Activated T-helper 1 cell treated with anti-CD3 and anti-CD28 coated beads, Interleukin-12 subunit alpha, Interleukin-12 subunit beta, Interleukin-2, Interleukin-4 antibody, amounts not matched to agents 30 ng/mL and 10 ng/mL and 1 ng/mL, durations not matched to agents 14 hours and 24 hours and 36 hours (primary cell): ENCODE measurements at regions not wholly inside any gene's neighbourhood (a gene's known extent, or its start where the extent isn't known, plus 50 kb on each side); places are given as distances from the start of the nearest gene placed in this dataset.

Experiments
- DNase-seq: peaks from one replicate; pipeline ENCODE4 v3.0.0; 2021; ENCODE audit warnings: low spot score
- H3K27ac Mint-ChIP-seq: one replicate; pipeline ENCODE4 v1.8.0; 2021; ENCODE audit warnings: mild to moderate bottlenecking, mixed read lengths
- H3K27me3 Mint-ChIP-seq: one replicate; pipeline ENCODE4 v1.8.0; 2022; ENCODE audit warnings: mild to moderate bottlenecking, moderate library complexity, mixed read lengths; ENCODE audit not compliant: insufficient read depth
- H3K36me3 Mint-ChIP-seq: one replicate; pipeline ENCODE4 v1.8.0; 2021; ENCODE audit warnings: low read depth, mixed read lengths
- H3K4me1 Mint-ChIP-seq: one replicate; pipeline ENCODE4 v1.8.0; 2021; ENCODE audit warnings: low read depth, mixed read lengths
- H3K4me3 Mint-ChIP-seq: one replicate; pipeline ENCODE4 v1.8.0; 2021; ENCODE audit warnings: mild to moderate bottlenecking, moderate library complexity, mixed read lengths
- H3K9me3 Mint-ChIP-seq: one replicate; pipeline ENCODE4 v1.8.0; 2021; ENCODE audit warnings: mixed read lengths
- intact Hi-C: fragments of 100-400 bp; cut with micrococcal nuclease; formaldehyde crosslinking; loops from one replicate; pipeline ENCODE4 v1.15.1; 2024

DNA sequence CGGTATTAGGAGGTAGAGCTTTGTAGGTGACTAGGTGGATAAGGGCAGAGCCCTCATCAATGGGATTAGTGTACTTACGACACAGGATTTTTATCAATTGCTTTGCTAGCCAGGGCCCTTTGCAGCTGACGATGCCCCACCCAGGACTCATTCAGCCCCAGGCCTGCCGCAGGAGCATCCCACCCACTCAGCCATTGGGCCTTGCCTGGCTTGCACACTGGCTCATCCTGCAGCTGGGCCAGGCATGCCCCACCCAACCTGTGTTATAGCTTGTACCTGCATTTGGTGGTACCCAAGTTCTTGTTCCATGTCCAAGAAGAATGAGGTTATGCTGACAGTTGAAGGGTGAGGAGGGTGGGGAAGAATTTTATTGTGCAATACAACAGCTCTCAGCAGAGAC is 317.5 kb downstream of the PPARGC1A start:
- Mint-ChIP-seq H3K36me3 (no peaks in the 10 kb centered on the region), H3K4me1 (no peaks in the 10 kb centered on the region), H3K9me3 (no peaks in the 10 kb centered on the region), H3K27ac (no peak overlapping the region), H3K27me3 (no peaks in the 10 kb centered on the region), H3K4me3 (no peak overlapping the region)
- intact Hi-C loops = no loop called here
- no peak for DNase-seq

DNA sequence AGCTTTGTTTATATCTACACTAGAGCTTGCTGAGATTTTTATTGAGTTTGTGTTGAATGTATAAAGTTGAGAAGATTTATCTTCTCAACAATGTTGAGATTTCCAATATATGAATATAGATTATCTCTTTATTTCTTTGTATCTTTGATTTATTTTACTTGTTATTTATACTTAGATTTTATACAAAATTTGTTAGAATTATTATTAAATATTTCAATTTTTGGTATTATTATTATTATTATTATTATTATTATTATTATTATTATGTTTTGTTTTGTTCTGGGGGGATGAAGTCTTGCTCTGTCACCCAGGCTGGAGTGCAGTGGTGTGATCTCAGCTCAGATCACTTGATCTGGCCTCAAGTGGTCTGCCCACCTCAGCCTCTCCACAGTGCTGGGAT is 322.5 kb downstream of the PPARGC1A start:
- H3K4me1 Mint-ChIP-seq = no peaks in the 10 kb centered on the region
- intact Hi-C loops = no loop called here

DNA sequence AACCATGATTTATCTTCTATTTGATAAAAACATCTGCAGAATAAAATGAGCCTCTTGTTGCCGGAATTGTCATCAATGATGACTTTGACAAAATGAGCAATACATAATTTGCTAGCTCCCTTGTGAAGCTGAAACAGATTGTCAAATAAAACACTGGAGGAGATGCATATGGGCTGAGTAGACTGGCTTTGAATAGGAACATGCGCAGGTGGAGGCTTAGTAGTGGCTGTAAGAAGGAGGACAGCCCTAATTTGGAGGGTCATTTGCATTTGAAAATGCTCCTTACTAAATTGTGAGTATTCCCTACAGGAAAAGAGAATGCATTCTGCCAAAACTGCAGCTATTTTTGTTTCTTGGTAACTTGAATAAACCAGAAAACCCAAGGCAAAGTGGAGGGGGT is 329.1 kb downstream of the PPARGC1A start:
- no peak overlapping the region for H3K4me3 Mint-ChIP-seq
- DNase-seq = no peak
- intact Hi-C loops = no loop called here

More for the DNA sequence above, 322.5 kb downstream of the PPARGC1A start:
- Mint-ChIP-seq H3K36me3 (no peaks in the 10 kb centered on the region), H3K27ac (no peak overlapping the region), H3K4me3 (no peak overlapping the region), H3K27me3 (no peaks in the 10 kb centered on the region), H3K9me3 (no peaks in the 10 kb centered on the region)
- no peak for DNase-seq

DNA sequence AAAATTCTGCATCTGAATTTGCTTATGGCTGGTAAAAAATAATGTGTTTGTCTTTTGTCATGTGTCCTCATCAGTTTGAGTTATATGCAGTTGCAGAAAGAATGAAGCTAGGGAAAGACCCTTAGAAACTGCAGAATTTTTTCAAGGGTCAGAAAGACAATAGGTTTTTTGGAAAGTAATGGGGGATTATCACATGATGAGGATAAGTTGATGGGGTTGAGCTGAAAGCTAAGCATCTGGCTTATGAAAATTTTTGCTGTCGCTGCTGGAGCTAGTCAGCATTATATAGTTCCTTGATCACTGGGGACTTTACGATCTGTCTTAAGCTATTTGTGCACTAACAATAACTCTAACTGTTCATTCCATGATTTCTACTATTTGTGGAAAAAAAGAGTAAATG is 331.7 kb downstream of the PPARGC1A start:
- H3K4me1 Mint-ChIP-seq = no peaks in the 10 kb centered on the region
- no peak overlapping the region for H3K27ac Mint-ChIP-seq
- H3K36me3 Mint-ChIP-seq = no peaks in the 10 kb centered on the region
- intact Hi-C loops = no loop called here
- H3K4me3 Mint-ChIP-seq = no peak overlapping the region
- H3K27me3 Mint-ChIP-seq = no peaks in the 10 kb centered on the region
- DNase-seq = no peak
- H3K9me3 Mint-ChIP-seq = peaks cover 6% of the 10 kb centered on the region

More for the DNA sequence above, 329.1 kb downstream of the PPARGC1A start:
- Mint-ChIP-seq H3K27me3 (no peaks in the 10 kb centered on the region), H3K36me3 (no peaks in the 10 kb centered on the region), H3K4me1 (no peaks in the 10 kb centered on the region), H3K27ac (no peak overlapping the region), H3K9me3 (no peaks in the 10 kb centered on the region)

DNA sequence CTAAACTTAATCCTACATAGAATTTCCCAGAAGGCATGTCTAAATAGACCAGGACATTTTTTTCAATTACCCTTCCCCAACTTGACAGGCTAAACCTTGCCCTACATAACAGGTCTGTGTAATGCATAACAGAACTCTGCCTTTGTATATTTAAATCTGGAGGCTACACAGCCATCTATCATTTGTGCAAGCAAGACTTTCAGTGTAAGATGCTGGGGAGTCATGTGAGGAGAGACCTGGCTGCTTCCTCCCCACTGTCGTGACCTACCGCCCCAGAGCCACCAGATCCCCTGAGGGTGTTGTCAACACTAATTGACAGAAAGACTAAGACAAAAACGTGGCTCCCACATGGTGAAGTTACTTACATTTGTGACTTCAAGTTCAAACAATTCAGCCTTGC is 342.2 kb downstream of the PPARGC1A start:
- no peak overlapping the region for H3K4me3 Mint-ChIP-seq

DNA sequence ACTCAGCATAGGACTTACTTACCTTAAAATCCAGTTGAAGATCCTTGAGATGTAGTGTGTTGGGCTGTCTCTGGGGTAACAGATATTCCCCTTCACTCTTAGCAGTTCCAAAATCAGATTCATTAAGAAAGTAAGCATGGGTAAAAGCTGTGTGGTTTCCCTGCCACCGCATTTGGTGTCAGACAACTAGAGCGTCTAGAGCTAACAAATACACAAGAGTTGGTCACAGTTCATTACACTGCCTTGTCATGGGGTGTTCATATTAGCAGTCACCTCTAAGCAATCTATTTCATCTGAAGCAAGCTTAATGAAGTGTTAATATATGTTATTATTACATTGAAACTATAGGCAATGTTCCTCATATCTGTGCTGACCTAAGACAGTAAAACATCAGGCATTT is 342.8 kb downstream of the PPARGC1A start:
- DNase-seq = no peak
- H3K27me3 Mint-ChIP-seq = no peaks in the 10 kb centered on the region
- H3K4me1 Mint-ChIP-seq = no peaks in the 10 kb centered on the region
- no peak overlapping the region for H3K27ac Mint-ChIP-seq
- intact Hi-C loops = no loop called here
- no peaks in the 10 kb centered on the region for H3K36me3 Mint-ChIP-seq
- H3K9me3 Mint-ChIP-seq = no peaks in the 10 kb centered on the region
- H3K4me3 Mint-ChIP-seq = no peak overlapping the region

More for the DNA sequence above, 342.2 kb downstream of the PPARGC1A start:
- H3K9me3 Mint-ChIP-seq = no peaks in the 10 kb centered on the region
- no peak overlapping the region for H3K27ac Mint-ChIP-seq
- H3K4me1 Mint-ChIP-seq = no peaks in the 10 kb centered on the region
- intact Hi-C loops = no loop called here
- no peaks in the 10 kb centered on the region for H3K36me3 Mint-ChIP-seq
- no peak for DNase-seq
- no peaks in the 10 kb centered on the region for H3K27me3 Mint-ChIP-seq

DNA sequence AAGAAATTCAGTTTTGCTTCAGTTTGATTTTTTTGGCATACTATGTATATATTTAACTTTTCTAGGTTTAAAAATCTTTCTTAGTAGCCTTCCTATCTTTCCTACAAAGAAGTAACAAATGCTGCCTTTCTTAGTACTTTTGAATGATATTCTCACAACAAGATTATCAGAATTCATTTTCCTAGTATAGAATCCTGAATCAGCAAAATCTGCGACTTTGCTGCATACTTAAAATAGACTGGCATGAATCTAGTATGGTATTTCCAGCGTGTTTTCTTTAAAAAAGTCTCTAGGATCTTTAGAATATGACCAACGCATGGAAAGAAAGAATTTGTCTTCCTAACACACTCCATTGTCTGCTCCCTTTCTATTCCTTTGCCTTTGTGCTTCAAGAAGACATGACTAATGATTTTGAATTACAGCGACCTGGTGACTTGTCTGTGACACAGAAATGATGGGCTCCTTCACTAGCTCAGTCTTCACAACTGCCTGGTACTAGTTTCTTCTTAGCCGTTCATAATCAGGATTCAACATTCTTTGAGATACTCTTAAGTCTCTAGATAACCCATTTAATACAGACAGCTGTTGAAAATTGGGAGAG is 349.8 kb downstream of the PPARGC1A start:
- Mint-ChIP-seq H3K36me3 (no peaks in the 10 kb centered on the region), H3K4me3 (no peak overlapping the region), H3K27ac (no peak overlapping the region), H3K27me3 (no peaks in the 10 kb centered on the region), H3K9me3 (peaks cover 11% of the 10 kb centered on the region), H3K4me1 (no peaks in the 10 kb centered on the region)
- intact Hi-C loops = no loop called here
- no peak for DNase-seq

DNA sequence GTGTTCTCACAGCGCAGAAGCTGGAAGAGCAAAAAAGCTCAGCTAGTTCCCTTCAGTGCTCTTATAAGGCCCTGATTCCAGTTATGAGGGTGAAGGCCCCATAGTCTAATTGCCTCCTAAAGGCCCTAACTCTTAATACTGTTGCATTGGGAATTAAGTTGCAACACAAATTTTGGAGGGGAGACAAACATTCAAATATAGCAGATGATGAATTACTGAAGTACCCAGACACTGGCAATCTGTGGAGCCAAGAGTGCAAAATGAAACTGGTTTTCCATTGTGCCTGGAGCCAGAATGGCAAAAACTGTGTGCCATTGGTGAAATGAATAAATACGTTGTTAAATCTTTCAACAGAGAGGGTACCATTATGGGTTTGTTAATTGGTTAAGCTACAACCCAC is 356.0 kb downstream of the PPARGC1A start:
- Mint-ChIP-seq H3K27me3 (no peaks in the 10 kb centered on the region), H3K4me1 (no peaks in the 10 kb centered on the region), H3K27ac (no peak overlapping the region), H3K9me3 (peaks cover 11% of the 10 kb centered on the region), H3K36me3 (no peaks in the 10 kb centered on the region), H3K4me3 (no peak overlapping the region)
- intact Hi-C loops = no loop called here
- no peak for DNase-seq

DNA sequence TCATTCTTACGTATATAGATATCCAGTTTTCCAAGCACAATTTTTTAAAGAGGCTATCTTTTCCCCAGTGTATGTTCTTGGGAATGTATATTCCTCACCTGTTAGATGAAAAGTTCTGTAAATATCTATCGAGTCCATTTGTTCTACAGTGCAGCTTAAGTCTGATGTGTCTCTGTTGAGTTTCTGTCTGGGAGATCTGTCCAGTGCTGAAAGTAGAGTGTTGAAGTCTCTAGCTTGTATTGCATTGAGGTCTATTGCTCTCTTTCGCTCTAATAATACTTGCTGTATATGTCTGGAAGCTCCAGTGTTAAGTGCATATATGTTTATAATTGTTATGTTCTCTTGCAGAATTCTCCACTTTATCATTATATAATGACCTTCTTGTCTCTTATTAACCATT is 373.1 kb downstream of the PPARGC1A start:
- no peak for DNase-seq
- Mint-ChIP-seq H3K27ac (no peak overlapping the region), H3K4me1 (no peaks in the 10 kb centered on the region), H3K36me3 (no peaks in the 10 kb centered on the region), H3K9me3 (peaks cover 10% of the 10 kb centered on the region), H3K4me3 (no peak overlapping the region), H3K27me3 (no peaks in the 10 kb centered on the region)
- intact Hi-C loops = no loop called here

DNA sequence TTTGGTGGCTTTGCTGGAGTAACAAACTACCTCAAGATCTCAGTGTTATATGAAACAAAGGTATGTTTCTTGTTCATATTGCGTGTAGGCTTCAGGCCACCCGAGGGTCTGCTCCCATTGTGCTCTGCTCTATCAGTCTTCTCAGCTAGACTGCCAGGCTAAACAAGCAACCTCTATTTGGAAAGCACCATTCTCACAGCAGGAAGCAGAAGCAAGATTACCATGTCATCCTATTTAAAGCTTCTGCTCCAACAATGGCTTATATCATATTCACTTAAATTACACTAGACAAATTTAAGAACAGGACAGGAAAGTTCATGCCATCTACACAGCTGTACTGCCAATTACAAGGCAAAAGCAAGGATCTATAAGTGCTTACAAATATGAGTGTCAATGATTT is 385.8 kb downstream of the PPARGC1A start:
- DNase-seq = no peak

DNA sequence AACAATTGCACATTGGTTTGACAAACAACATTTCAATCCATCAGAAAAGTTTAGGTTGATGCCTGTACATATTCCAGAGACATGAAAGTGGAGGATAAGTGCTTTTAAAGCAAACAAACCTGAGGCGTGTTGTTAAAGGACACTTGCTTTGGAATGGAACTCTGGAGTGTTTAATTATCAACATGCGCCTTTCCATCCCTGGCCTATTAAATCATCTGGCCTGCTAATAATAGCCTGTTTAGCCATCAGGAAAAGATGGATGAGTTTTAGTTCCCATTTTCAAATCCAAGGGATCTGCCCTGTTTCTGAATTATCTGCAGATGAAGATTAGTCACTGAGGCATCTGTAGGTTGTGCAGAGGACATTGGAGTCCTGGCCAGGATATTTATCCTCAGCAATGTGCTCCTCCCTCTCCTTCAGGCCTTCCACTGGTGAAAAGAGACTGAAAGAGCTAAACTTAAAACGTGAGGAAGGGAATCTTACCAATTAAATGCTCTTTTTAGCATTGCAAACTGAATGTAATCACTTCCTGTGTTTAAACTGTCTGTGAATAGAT is 388.9 kb downstream of the PPARGC1A start:
- intact Hi-C loops = no loop called here
- Mint-ChIP-seq H3K27ac (no peak overlapping the region), H3K4me3 (no peak overlapping the region)

More for the DNA sequence above, 385.8 kb downstream of the PPARGC1A start:
- H3K27ac Mint-ChIP-seq = no peak overlapping the region
- H3K4me1 Mint-ChIP-seq = no peaks in the 10 kb centered on the region
- H3K9me3 Mint-ChIP-seq = no peaks in the 10 kb centered on the region
- no peaks in the 10 kb centered on the region for H3K27me3 Mint-ChIP-seq
- H3K4me3 Mint-ChIP-seq = no peak overlapping the region
- H3K36me3 Mint-ChIP-seq = no peaks in the 10 kb centered on the region
- intact Hi-C loops = no loop called here

DNA sequence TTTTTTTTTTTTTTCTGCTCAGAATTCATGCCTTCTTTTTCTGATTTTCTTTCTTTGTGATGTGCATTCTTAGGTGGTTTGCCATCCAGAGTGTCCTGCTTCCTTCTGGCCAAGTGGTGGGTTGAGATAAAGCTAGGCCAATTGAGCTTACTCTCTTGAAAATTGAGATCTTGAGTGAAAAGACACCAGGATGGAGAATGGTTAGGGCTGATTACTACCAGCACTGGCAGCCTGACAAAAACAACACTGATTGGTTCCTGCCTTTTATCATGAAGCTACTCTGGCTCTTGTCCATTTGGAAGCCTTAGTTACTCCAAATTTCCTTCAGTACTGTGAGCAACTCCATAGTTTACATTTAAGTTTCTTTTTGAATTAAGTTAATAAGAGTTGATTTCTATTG is 404.0 kb downstream of the PPARGC1A start:
- DNase-seq = no peak
- Mint-ChIP-seq H3K27me3 (no peaks in the 10 kb centered on the region), H3K9me3 (no peaks in the 10 kb centered on the region), H3K27ac (no peak overlapping the region), H3K4me3 (no peak overlapping the region), H3K4me1 (no peaks in the 10 kb centered on the region), H3K36me3 (no peaks in the 10 kb centered on the region)
- intact Hi-C loops = no loop called here

More for the DNA sequence above, 388.9 kb downstream of the PPARGC1A start:
- H3K36me3 Mint-ChIP-seq = no peaks in the 10 kb centered on the region
- no peaks in the 10 kb centered on the region for H3K27me3 Mint-ChIP-seq
- H3K9me3 Mint-ChIP-seq = no peaks in the 10 kb centered on the region
- no peak for DNase-seq
- no peaks in the 10 kb centered on the region for H3K4me1 Mint-ChIP-seq

DNA sequence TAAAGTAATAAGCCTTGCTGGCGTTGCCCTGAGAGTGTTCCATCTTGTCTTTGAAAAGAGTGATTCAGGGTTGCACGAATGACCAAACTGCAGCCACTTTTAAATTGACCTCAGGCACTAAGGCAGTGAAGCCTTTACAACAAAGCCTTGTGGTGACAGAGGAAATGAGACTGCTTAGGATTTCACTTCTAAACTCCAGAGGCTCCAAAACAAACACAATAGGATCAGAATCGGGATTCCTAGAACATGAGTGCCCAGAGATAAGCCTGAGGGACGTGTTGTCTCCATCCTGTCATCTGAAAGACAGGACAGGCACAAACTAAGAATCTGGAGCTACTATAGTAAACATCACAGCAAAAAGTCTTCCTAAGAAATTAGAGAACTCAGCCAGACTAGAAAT is 405.2 kb downstream of the PPARGC1A start:
- DNase-seq = no peak
- intact Hi-C loops = no loop called here
- no peaks in the 10 kb centered on the region for H3K36me3 Mint-ChIP-seq
- H3K4me3 Mint-ChIP-seq = no peak overlapping the region
- H3K27ac Mint-ChIP-seq = no peak overlapping the region
- H3K4me1 Mint-ChIP-seq = no peaks in the 10 kb centered on the region
- no peaks in the 10 kb centered on the region for H3K27me3 Mint-ChIP-seq
- H3K9me3 Mint-ChIP-seq = no peaks in the 10 kb centered on the region
